Panc1 (cell line): ENCODE measurements at regions not wholly inside any gene's neighbourhood (a gene's known extent, or its start where the extent isn't known, plus 50 kb on each side); places are given as distances from the start of the nearest gene placed in this dataset.

Experiments used
- ATAC-seq: fragments of 200-7000 bp; cut with Tn5 transposase; 2 replicates; pipeline ENCODE4 v1.9.1; 2020; ENCODE audit warnings: mild to moderate bottlenecking, moderate library complexity
- BruUV-seq: library from RNA; stranded (reverse); fragments of 400-500 nt; replicated peaks from 2 replicates; lab custom pipeline; 2021; lab: Mats Ljungman, UMichigan
- CTCF ChIA-PET: fragments of 300-600 bp; sonication (Branson Sonifier 250); formaldehyde crosslinking; loops from one replicate; lab custom pipeline; 2022; ENCODE audit warnings: antibody characterized with exemption; lab: Charles Lee
- POLR2A ChIA-PET: fragments of 300-600 bp; sonication (Branson Sonifier 250); formaldehyde crosslinking; loops from one replicate; lab custom pipeline; 2022; ENCODE audit warnings: antibody characterized with exemption; lab: Charles Lee
- DNase-seq: peaks from one replicate; pipeline ENCODE4 v3.0.0-alpha.2; 2010; ENCODE audit warnings: low read depth, low spot score
- H3K27ac ChIP-seq: 2 replicates; pipeline ENCODE4 v1.5.1; 2011; ENCODE audit warnings: mild to moderate bottlenecking, low read length, inconsistent platforms
- H3K27me3 ChIP-seq: fragments of 200-500 bp; sonication (Bioruptor generic); 2 replicates; pipeline ENCODE4 v1.6.0; 2014; ENCODE audit warnings: low read length, inconsistent platforms; ENCODE audit not compliant: control insufficient read depth, insufficient read depth
- H3K36me3 ChIP-seq: fragments of 200-500 bp; sonication (Bioruptor generic); 2 replicates; pipeline ENCODE4 v1.5.1; 2014; ENCODE audit warnings: inconsistent platforms, mild to moderate bottlenecking, low read length, moderate library complexity; ENCODE audit not compliant: control insufficient read depth, insufficient read depth
- H3K4me1 ChIP-seq: 2 replicates; pipeline ENCODE4 v1.5.1; 2011; ENCODE audit warnings: inconsistent platforms, mild to moderate bottlenecking, low read length, moderate library complexity; ENCODE audit not compliant: control insufficient read depth, insufficient read depth
- H3K4me3 ChIP-seq, 2 experiments: 2 replicates each; pipeline ENCODE4 v1.5.1; 2011 to 2012; ENCODE audit warnings: low read depth in 2 of 2, low read length in 2 of 2, mild to moderate bottlenecking in 2 of 2, inconsistent platforms in 1 of 2, moderate library complexity in 1 of 2
- H3K9me3 ChIP-seq: fragments of 200-500 bp; sonication (Bioruptor generic); 2 replicates; pipeline ENCODE4 v1.5.1; 2014; ENCODE audit warnings: low read depth, mild to moderate bottlenecking, inconsistent platforms, low read length, moderate library complexity; ENCODE audit not compliant: control insufficient read depth, insufficient read depth
- POLR2AphosphoS5 ChIP-seq: IDR thresholded peaks from 2 replicates; pipeline ENCODE4 v1.6.1; 2012; ENCODE audit warnings: mild to moderate bottlenecking, low read depth, low read length, moderate library complexity
- SIN3A ChIP-seq: IDR thresholded peaks from 2 replicates; pipeline ENCODE4 v1.6.1; 2012; ENCODE audit warnings: low read depth, mild to moderate bottlenecking, low read length, moderate library complexity, borderline replicate concordance; ENCODE audit not compliant: insufficient read depth
- TCF7L2 ChIP-seq: IDR thresholded peaks from 2 replicates; pipeline ENCODE4 v1.6.1; 2011; ENCODE audit warnings: mild to moderate bottlenecking, low read depth, low read length, inconsistent platforms
- in situ Hi-C: cut with HindIII; loops from 2 replicates; pipeline ENCODE4 v1.10.0; 2016; ENCODE audit warnings: low sequenced_read_pairs, low pct_unique_long_range_greater_than_20kb
- intact Hi-C: fragments of 100-400 bp; cut with micrococcal nuclease; formaldehyde crosslinking; loops from one replicate; pipeline ENCODE4 v1.10.0; 2022; ENCODE audit not compliant: unreplicated experiment
- TF ChIP-seq, protein P1 (sequence below): fragments of 450-650 bp; IDR thresholded peaks from 2 replicates; pipeline ENCODE4 v1.5.1; 2017; ENCODE audit warnings: mild to moderate bottlenecking
- TF ChIP-seq, protein P2 (sequence below), 2 experiments: IDR thresholded peaks; 2 replicates each; pipeline ENCODE4 v1.6.1; 2011 to 2012; ENCODE audit warnings: low read depth in 2 of 2, control low read depth in 1 of 2, low read length in 1 of 2, mild to moderate bottlenecking in 1 of 2, moderate library complexity in 1 of 2; ENCODE audit not compliant: insufficient read depth in 1 of 2

DNA sequence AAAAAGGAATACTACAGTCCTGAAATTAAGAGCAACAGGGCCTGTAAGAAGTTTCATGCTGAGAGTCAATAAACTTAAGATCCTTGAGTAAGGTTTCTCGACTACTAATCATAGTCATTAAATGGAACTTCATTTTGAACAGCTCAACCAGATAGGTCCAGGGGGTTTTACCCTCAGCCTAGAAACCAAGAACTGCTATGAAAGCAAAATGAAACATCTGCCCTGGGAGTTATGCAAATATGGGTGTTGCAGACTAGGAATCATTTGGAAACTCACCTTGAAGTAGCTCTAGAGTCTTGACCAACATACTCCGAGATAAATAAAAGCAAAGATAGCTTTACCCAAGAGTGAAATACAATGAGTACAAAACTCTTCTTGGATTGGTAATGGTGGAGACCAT lies 128.0 kb downstream of the HGF start:
- no TSS peak for BruUV-seq
- POLR2A ChIA-PET, result no interaction called here
- Histone ChIP-seq H3K36me3 (no peaks in the 10 kb centered on the region), H3K4me3 (no peak overlapping the region), H3K27ac (no peak overlapping the region), H3K27me3 (no peaks in the 10 kb centered on the region), H3K9me3 (no peaks in the 10 kb centered on the region), H3K4me1 (no peaks in the 10 kb centered on the region)
- no peak for ATAC-seq
- no peak for DNase-seq
- CTCF ChIA-PET, result no interaction called here
- TF ChIP-seq POLR2AphosphoS5, result no peak
- no peak for TF ChIP-seq SIN3A
- TF ChIP-seq, protein P1, sequence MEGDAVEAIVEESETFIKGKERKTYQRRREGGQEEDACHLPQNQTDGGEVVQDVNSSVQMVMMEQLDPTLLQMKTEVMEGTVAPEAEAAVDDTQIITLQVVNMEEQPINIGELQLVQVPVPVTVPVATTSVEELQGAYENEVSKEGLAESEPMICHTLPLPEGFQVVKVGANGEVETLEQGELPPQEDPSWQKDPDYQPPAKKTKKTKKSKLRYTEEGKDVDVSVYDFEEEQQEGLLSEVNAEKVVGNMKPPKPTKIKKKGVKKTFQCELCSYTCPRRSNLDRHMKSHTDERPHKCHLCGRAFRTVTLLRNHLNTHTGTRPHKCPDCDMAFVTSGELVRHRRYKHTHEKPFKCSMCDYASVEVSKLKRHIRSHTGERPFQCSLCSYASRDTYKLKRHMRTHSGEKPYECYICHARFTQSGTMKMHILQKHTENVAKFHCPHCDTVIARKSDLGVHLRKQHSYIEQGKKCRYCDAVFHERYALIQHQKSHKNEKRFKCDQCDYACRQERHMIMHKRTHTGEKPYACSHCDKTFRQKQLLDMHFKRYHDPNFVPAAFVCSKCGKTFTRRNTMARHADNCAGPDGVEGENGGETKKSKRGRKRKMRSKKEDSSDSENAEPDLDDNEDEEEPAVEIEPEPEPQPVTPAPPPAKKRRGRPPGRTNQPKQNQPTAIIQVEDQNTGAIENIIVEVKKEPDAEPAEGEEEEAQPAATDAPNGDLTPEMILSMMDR, result no peak
- no peak for TF ChIP-seq TCF7L2
- TF ChIP-seq, protein P2, sequence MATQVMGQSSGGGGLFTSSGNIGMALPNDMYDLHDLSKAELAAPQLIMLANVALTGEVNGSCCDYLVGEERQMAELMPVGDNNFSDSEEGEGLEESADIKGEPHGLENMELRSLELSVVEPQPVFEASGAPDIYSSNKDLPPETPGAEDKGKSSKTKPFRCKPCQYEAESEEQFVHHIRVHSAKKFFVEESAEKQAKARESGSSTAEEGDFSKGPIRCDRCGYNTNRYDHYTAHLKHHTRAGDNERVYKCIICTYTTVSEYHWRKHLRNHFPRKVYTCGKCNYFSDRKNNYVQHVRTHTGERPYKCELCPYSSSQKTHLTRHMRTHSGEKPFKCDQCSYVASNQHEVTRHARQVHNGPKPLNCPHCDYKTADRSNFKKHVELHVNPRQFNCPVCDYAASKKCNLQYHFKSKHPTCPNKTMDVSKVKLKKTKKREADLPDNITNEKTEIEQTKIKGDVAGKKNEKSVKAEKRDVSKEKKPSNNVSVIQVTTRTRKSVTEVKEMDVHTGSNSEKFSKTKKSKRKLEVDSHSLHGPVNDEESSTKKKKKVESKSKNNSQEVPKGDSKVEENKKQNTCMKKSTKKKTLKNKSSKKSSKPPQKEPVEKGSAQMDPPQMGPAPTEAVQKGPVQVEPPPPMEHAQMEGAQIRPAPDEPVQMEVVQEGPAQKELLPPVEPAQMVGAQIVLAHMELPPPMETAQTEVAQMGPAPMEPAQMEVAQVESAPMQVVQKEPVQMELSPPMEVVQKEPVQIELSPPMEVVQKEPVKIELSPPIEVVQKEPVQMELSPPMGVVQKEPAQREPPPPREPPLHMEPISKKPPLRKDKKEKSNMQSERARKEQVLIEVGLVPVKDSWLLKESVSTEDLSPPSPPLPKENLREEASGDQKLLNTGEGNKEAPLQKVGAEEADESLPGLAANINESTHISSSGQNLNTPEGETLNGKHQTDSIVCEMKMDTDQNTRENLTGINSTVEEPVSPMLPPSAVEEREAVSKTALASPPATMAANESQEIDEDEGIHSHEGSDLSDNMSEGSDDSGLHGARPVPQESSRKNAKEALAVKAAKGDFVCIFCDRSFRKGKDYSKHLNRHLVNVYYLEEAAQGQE (IDR thresholded peaks at IDR 0.05; ENCODE audit: insufficient read depth in 1 of 2, low read depth in 2 of 2, low read length in 1 of 2), result no peak
- intact Hi-C loops (no loop called here), in situ Hi-C loops (no loop called here)

DNA sequence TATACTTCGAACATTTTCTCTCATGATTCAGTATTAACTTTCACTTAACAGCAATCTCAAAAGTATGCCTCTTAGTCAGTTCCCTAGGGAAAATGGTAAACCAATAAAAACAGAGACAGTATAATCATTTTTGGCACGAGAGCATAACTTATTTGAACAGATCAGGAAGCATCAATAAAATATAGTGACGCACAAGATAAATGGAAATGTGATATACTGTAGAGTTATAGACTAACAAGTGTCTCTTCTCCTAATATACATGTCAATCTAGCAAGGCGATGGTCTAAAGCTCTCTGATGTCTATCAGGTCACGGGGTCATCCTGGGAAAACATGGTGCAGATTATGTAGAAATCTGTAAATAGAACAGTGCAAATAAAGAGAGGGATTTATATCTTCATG lies 131.6 kb downstream of the HGF start:
- ChIA-PET CTCF (no interaction called here), POLR2A (no interaction called here)
- ATAC-seq (no peak), DNase-seq (peak; percentile 79)
- in situ Hi-C loops (no loop called here), intact Hi-C loops (no loop called here)
- TF ChIP-seq, protein P2 (IDR thresholded peaks at IDR 0.05; ENCODE audit: insufficient read depth in 1 of 2, low read depth in 2 of 2, low read length in 1 of 2), result no peak
- TF ChIP-seq SIN3A, result no peak
- TF ChIP-seq, protein P1, result no peak
- TF ChIP-seq TCF7L2, result no peak
- TF ChIP-seq POLR2AphosphoS5, result no peak
- H3K27me3 ChIP-seq, result no peaks in the 10 kb centered on the region
- no peaks in the 10 kb centered on the region for H3K36me3 ChIP-seq
- no peaks in the 10 kb centered on the region for H3K9me3 ChIP-seq
- no peak overlapping the region for H3K27ac ChIP-seq
- no TSS peak for BruUV-seq
- no peaks in the 10 kb centered on the region for H3K4me1 ChIP-seq
- no peak overlapping the region for H3K4me3 ChIP-seq
